H1 (cell line): ENCODE measurements at regions not wholly inside any gene's neighbourhood (a gene's known extent, or its start where the extent isn't known, plus 50 kb on each side); places are given as distances from the start of the nearest gene placed in this dataset.

Experiments used
- CTCF ChIA-PET: fragments of 300-600 bp; sonication (Branson Sonifier 250); formaldehyde crosslinking; loops from one replicate; lab custom pipeline; 2021; ENCODE audit not compliant: partially characterized antibody; lab: Charles Lee
- POLR2A ChIA-PET: fragments of 300-600 bp; sonication (Branson Sonifier 250); formaldehyde crosslinking; loops from one replicate; lab custom pipeline; 2021; ENCODE audit warnings: inconsistent platforms; ENCODE audit not compliant: partially characterized antibody; lab: Charles Lee
- DNase-seq, 2 experiments: peaks; one replicate each; pipeline versions ENCODE4 v3.0.0 to v3.0.0-alpha.2; 2010 to 2022; ENCODE audit warnings: low spot score in 2 of 2, low read depth in 1 of 2, mixed read lengths in 1 of 2
- FAIRE-seq: peaks from 2 replicates; lab custom pipeline; 2011; peaks lifted over from hg19 to GRCh38; lab: Jason Lieb, UNC
- H2AFZ ChIP-seq: 2 replicates; pipeline ENCODE4 v1.8.1; 2012; ENCODE audit warnings: low read length, inconsistent platforms
- H2AK5ac ChIP-seq: 2 replicates; pipeline ENCODE4 v1.6.1; 2013; ENCODE audit warnings: low read depth, low read length
- H2BK120ac ChIP-seq: replicated peaks from 2 replicates; pipeline ENCODE3; 2013; ENCODE audit warnings: low read depth, low read length, inconsistent platforms
- H2BK12ac ChIP-seq: 2 replicates; pipeline ENCODE4 v1.6.1; 2013; ENCODE audit warnings: low read depth, low read length
- H2BK15ac ChIP-seq: 2 replicates; pipeline ENCODE4 v1.6.1; 2013; ENCODE audit warnings: low read length
- H2BK20ac ChIP-seq: 2 replicates; pipeline ENCODE4 v1.6.1; 2013; ENCODE audit warnings: low read length
- H2BK5ac ChIP-seq: 2 replicates; pipeline ENCODE4 v1.6.1; 2013; ENCODE audit warnings: low read depth, low read length
- H3K14ac ChIP-seq: 2 replicates; pipeline ENCODE4 v1.6.1; 2013; ENCODE audit warnings: inconsistent platforms; ENCODE audit not compliant: insufficient read length
- H3K18ac ChIP-seq: 2 replicates; pipeline ENCODE4 v1.6.1; 2013; ENCODE audit warnings: low read length; ENCODE audit errors: extremely low read depth
- H3K23ac ChIP-seq: 2 replicates; pipeline ENCODE4 v1.6.1; 2013; ENCODE audit warnings: inconsistent platforms; ENCODE audit not compliant: insufficient read length
- H3K23me2 ChIP-seq: 2 replicates; pipeline ENCODE4 v1.6.1; 2013; ENCODE audit warnings: low read depth, low read length
- H3K27ac ChIP-seq: 2 replicates; pipeline ENCODE4 v1.6.1; 2011; ENCODE audit warnings: low read depth, low read length, inconsistent platforms
- H3K27me3 ChIP-seq, 4 experiments: replicated peaks in 1 of 4; 1 replicate in 1 of 4; 2 replicates in 3 of 4; pipeline versions ENCODE4 v1.6.1 to v1.8.1; 2011 to 2013; ENCODE audit warnings: low read length in 3 of 4, mild to moderate bottlenecking in 3 of 4, inconsistent platforms in 2 of 4, mixed read lengths in 2 of 4, moderate library complexity in 1 of 4; ENCODE audit not compliant: control insufficient read depth in 3 of 4, insufficient read depth in 3 of 4; ENCODE audit errors: extremely low read depth in 1 of 4
- H3K36me3 ChIP-seq, 4 experiments: 2 replicates each; pipeline versions ENCODE4 v1.6.1 to v1.8.1; 2011 to 2013; ENCODE audit warnings: mild to moderate bottlenecking in 4 of 4, low read length in 3 of 4, moderate library complexity in 2 of 4, control low read depth in 1 of 4, inconsistent platforms in 1 of 4; ENCODE audit not compliant: insufficient read depth in 4 of 4, control insufficient read depth in 2 of 4
- H3K4ac ChIP-seq: replicated peaks from 2 replicates; pipeline ENCODE3; 2013; ENCODE audit warnings: low read length, low read depth, mixed read lengths, inconsistent platforms; ENCODE audit not compliant: insufficient read length
- H3K4me1 ChIP-seq, 4 experiments: replicated peaks in 1 of 4; 1 replicate in 1 of 4; 2 replicates in 3 of 4; pipeline versions ENCODE4 v1.6.1 to v1.8.1; 2011 to 2013; ENCODE audit warnings: low read length in 3 of 4, inconsistent platforms in 2 of 4, mixed read lengths in 1 of 4; ENCODE audit not compliant: insufficient read depth in 4 of 4, control insufficient read depth in 3 of 4
- H3K4me2 ChIP-seq, 2 experiments: 2 replicates each; pipeline versions ENCODE4 v1.6.1 to v1.8.1; 2011 to 2013; ENCODE audit warnings: low read depth in 2 of 2, low read length in 2 of 2, control low read depth in 1 of 2, inconsistent platforms in 1 of 2, mild to moderate bottlenecking in 1 of 2; ENCODE audit not compliant: insufficient read depth in 1 of 2
- H3K4me3 ChIP-seq, 4 experiments: fragments of 200-600, 300-600 bp in 1 of 4; sonication (generic), shearing (Covaris generic), sonication (Bioruptor Twin) in 1 of 4; 2 replicates each; pipeline versions ENCODE4 v1.5.1 to v1.8.1; 2011 to 2016; ENCODE audit warnings: low read length in 4 of 4, low read depth in 3 of 4, control low read depth in 2 of 4, inconsistent platforms in 2 of 4, mild to moderate bottlenecking in 2 of 4, mixed read lengths in 1 of 4, moderate library complexity in 1 of 4; ENCODE audit not compliant: insufficient read depth in 2 of 4; ENCODE audit errors: extremely low read depth in 1 of 4
- H3K56ac ChIP-seq: replicated peaks from 2 replicates; pipeline ENCODE3; 2013; ENCODE audit warnings: low read depth, mild to moderate bottlenecking, mixed read lengths, low read length, inconsistent platforms; ENCODE audit not compliant: insufficient read length
- H3K79me1 ChIP-seq: 2 replicates; pipeline ENCODE4 v1.6.1; 2013; ENCODE audit warnings: low read depth, low read length, control low read depth
- H3K79me2 ChIP-seq, 2 experiments: 2 replicates each; pipeline versions ENCODE4 v1.6.1 to v1.8.1; 2012 to 2013; ENCODE audit warnings: low read length in 2 of 2, mild to moderate bottlenecking in 2 of 2, inconsistent platforms in 1 of 2; ENCODE audit not compliant: insufficient read depth in 2 of 2, control insufficient read depth in 1 of 2
- H3K9ac ChIP-seq, 4 experiments: replicated peaks in 1 of 4; 1 replicate in 1 of 4; 2 replicates in 3 of 4; pipeline versions ENCODE4 v1.6.1 to v1.8.1; 2011 to 2013; ENCODE audit warnings: low read depth in 3 of 4, low read length in 3 of 4, control low read depth in 2 of 4, mild to moderate bottlenecking in 2 of 4, moderate library complexity in 2 of 4, inconsistent platforms in 1 of 4; ENCODE audit errors: extremely low read depth in 1 of 4
- H3K9me3 ChIP-seq, 2 experiments: 2 replicates each; pipeline versions ENCODE4 v1.6.1 to v1.8.1; 2012 to 2013; ENCODE audit warnings: mild to moderate bottlenecking in 2 of 2, moderate library complexity in 2 of 2, control low read depth in 1 of 2, inconsistent platforms in 1 of 2, low read depth in 1 of 2, low read length in 1 of 2, mixed read lengths in 1 of 2; ENCODE audit not compliant: insufficient read depth in 2 of 2
- H4K20me1 ChIP-seq, 2 experiments: replicated peaks in 1 of 2; 2 replicates each; pipeline versions ENCODE3 to v1.8.1; 2011 to 2013; ENCODE audit warnings: inconsistent platforms in 2 of 2, low read length in 2 of 2, mild to moderate bottlenecking in 1 of 2; ENCODE audit not compliant: insufficient read depth in 2 of 2, control insufficient read depth in 1 of 2
- H4K5ac ChIP-seq: 2 replicates; pipeline ENCODE4 v1.6.1; 2013; ENCODE audit warnings: low read length, low read depth, mixed read lengths, inconsistent platforms; ENCODE audit not compliant: insufficient read length
- H4K8ac ChIP-seq: 2 replicates; pipeline ENCODE4 v1.8.0; 2013; ENCODE audit warnings: mild to moderate bottlenecking, moderate library complexity, low read length, inconsistent platforms; ENCODE audit not compliant: insufficient read depth; ENCODE audit errors: extremely low read depth
- H4K91ac ChIP-seq: replicated peaks from 2 replicates; pipeline ENCODE3; 2013; ENCODE audit warnings: low read length, mixed read lengths, inconsistent platforms; ENCODE audit not compliant: insufficient read length
- ZNF274 ChIP-seq: IDR thresholded peaks from 2 replicates; pipeline ENCODE4 v1.7.0; 2012; ENCODE audit warnings: low read length, borderline replicate concordance; ENCODE audit errors: extremely low read depth
- whole genome bisulfite sequencing, 2 experiments: shearing (Covaris generic) in 1 of 2; methylation state at CpG; one replicate each; pipeline versions ENCODE4 v1.1.6 to v1.1.7; 2013 to 2015; ENCODE audit warnings: low lambda C conversion rate in 2 of 2, mixed read lengths in 2 of 2, inconsistent platforms in 1 of 2, low coverage in 1 of 2, missing lambda C conversion rate in 1 of 2; ENCODE audit not compliant: insufficient replicate concordance in 2 of 2, insufficient coverage in 1 of 2, insufficient read length in 1 of 2; ENCODE audit errors: extremely low coverage in 1 of 2, missing lambda C conversion rate in 1 of 2; 5-methylcytosine and 5-hydroxymethylcytosine counted together

- Histone ChIP-seq H2BK12ac (no peak overlapping the region), H3K36me3 (no peaks in the 10 kb centered on the region), H3K4ac (no peak overlapping the region), H2BK20ac (no peak overlapping the region), H4K91ac (no peak overlapping the region), H3K56ac (no peak overlapping the region), H2BK120ac (no peak overlapping the region), H3K4me1 (no peaks in the 10 kb centered on the region), H3K4me2 (no peak overlapping the region), H3K14ac (no peak overlapping the region), H3K27me3 (no peaks in the 10 kb centered on the region), H3K18ac (no peak overlapping the region), H3K9me3 (no peaks in the 10 kb centered on the region), H3K23me2 (no peaks in the 10 kb centered on the region), H3K27ac (no peak overlapping the region; the same call in 1 of the 2 replicates), H4K8ac (no peak overlapping the region; the same call in 1 of the 2 replicates), H3K4me3 (no peak overlapping the region), H3K23ac (peak overlapping the region; percentile 52), H4K5ac (no peak overlapping the region), H3K9ac (no peak overlapping the region), H3K79me1 (no peaks in the 10 kb centered on the region), H2BK15ac (no peak overlapping the region), H2BK5ac (0 out of 2 replicates have a peak overlapping the region, but pooled peaks have one; percentile 24), H2AK5ac (no peak overlapping the region), H4K20me1 (no peaks in the 10 kb centered on the region), H3K79me2 (no peaks in the 10 kb centered on the region), H2AFZ (peak overlapping the region; percentile 70; the same call in 1 of the 2 replicates)
- 88% methylated on average over 3 of the region's 3 CpGs; no CpG with 5 or more reads in 1 of the 2 experiments for WGBS, 2 experiments
- no peak for DNase-seq
- POLR2A ChIA-PET: interaction anchor here (0.7 kb wide), 1 partner anchor 11 kb away, joined by 3 read pairs; no protein-coding TSS in a partner anchor
- FAIRE-seq: no peak
- CTCF ChIA-PET: interaction anchor here (1.0 to 1.4 kb wide), 3 partner anchors 9 to 561 kb away, joined by 3 read pairs; no protein-coding TSS in a partner anchor
- TF ChIP-seq ZNF274: no peak
These were observed 472.9 kb upstream of the FTMT start for GRCh38 chr5:121378559-121379359.
